Epithelial cell of esophagus (primary cell): ENCODE measurements at regions not wholly inside any gene's neighbourhood (a gene's known extent, or its start where the extent isn't known, plus 50 kb on each side); places are given as distances from the start of the nearest gene placed in this dataset.
"Not testable (repeated sequence)": the region's sequence is repeated elsewhere in the genome, so short reads cannot be mapped to it uniquely, and the experiment has no call there.

ENCODE experiments used
- DNase-seq: peaks from one replicate; pipeline ENCODE4 v3.0.0; 2010; ENCODE audit warnings: low read depth
- H3K4me3 ChIP-seq: 2 replicates; pipeline ENCODE4 v1.5.1; 2011; ENCODE audit warnings: mild to moderate bottlenecking, low read length, control low read depth
- TF ChIP-seq, protein P1 (sequence below): IDR thresholded peaks from 2 replicates; pipeline ENCODE4 v1.5.1; 2011; ENCODE audit warnings: low read depth, mild to moderate bottlenecking, low read length, control low read depth, inconsistent platforms; ENCODE audit not compliant: insufficient read depth; ENCODE audit errors: missing control alignments

DNA sequence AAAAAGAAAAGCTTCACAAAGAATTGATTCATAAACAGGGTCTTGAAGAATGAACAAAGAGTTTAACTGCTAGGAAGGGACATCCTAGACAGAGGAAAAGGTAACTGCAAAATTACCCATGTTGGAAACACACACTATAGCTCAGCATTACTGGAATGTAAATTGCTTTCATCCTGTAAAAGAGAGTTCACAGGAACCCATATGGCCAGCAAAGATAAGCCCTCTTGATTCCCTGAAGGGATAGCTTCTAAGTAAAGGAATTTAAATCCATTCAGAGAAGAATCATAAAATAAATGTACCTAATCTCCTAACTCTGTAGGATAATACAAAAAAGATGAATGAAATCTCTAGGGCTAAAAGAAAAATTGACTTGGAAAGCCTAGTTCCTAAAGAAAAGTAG lies 107.1 kb upstream of the INTU start:
- DNase-seq = no peak
- no peak overlapping the region for H3K4me3 ChIP-seq

GRCh38 chr4:127528302-127528701 lies 104.5 kb upstream of the INTU start:
- no peak overlapping the region for H3K4me3 ChIP-seq
- DNase-seq = no peak
- TF ChIP-seq, protein P1, sequence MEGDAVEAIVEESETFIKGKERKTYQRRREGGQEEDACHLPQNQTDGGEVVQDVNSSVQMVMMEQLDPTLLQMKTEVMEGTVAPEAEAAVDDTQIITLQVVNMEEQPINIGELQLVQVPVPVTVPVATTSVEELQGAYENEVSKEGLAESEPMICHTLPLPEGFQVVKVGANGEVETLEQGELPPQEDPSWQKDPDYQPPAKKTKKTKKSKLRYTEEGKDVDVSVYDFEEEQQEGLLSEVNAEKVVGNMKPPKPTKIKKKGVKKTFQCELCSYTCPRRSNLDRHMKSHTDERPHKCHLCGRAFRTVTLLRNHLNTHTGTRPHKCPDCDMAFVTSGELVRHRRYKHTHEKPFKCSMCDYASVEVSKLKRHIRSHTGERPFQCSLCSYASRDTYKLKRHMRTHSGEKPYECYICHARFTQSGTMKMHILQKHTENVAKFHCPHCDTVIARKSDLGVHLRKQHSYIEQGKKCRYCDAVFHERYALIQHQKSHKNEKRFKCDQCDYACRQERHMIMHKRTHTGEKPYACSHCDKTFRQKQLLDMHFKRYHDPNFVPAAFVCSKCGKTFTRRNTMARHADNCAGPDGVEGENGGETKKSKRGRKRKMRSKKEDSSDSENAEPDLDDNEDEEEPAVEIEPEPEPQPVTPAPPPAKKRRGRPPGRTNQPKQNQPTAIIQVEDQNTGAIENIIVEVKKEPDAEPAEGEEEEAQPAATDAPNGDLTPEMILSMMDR = no peak

More for the DNA sequence above, 107.1 kb upstream of the INTU start:
- TF ChIP-seq, protein P1 = no peak

DNA sequence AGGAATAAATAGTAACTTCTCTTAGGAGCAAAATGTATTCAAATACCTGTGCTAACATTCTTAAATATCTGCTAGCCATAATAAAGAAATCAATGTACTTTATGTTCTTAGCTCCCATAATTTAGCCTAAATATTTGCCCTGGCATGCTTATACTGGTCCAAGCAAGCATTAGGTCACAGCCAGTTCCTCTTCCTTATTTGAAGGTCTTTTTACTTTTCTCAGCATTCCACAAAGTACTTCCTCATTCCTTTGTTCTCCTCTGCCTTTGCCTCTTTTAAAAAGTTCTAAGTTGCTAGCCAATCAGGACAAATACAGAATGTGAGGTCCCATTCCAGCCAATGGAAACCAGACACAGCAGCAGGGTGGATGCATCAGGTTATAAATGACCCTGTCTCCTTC lies 102.9 kb upstream of the INTU start:
- DNase-seq = peak; percentile 5
- not testable (repeated sequence) for H3K4me3 ChIP-seq

- TF ChIP-seq, protein P1 = no peak
- DNase-seq = no peak
- no peak overlapping the region for H3K4me3 ChIP-seq
Observed at GRCh38 chr4:127533028-127533700, 99.6 kb upstream of the INTU start.

GRCh38 chr4:127534041-127534825 lies 98.5 kb upstream of the INTU start:
- TF ChIP-seq, protein P1 = no peak
- no peak overlapping the region for H3K4me3 ChIP-seq
- DNase-seq = no peak

- H3K4me3 ChIP-seq = no peak overlapping the region
- DNase-seq = no peak
- TF ChIP-seq, protein P1 = no peak
Observed at GRCh38 chr4:127538016-127538415, 94.7 kb upstream of the INTU start.

- TF ChIP-seq, protein P1 = no peak
- no peak overlapping the region for H3K4me3 ChIP-seq
- no peak for DNase-seq
Observed at GRCh38 chr4:127540497-127541025, 92.2 kb upstream of the INTU start.
